Lower leg skin (tissue), 3 donors: ENCODE measurements at regions not wholly inside any gene's neighbourhood (a gene's known extent, or its start where the extent isn't known, plus 50 kb on each side); places are given as distances from the start of the nearest gene placed in this dataset.

ENCODE experiments used
- POLR2A ChIP-seq, 2 donors: fragments of 450-650 bp; IDR thresholded peaks; one replicate each; pipeline ENCODE4 v1.6.1; 2016 to 2017; ENCODE audit warnings: antibody characterized with exemption in 2 of 2, mild to moderate bottlenecking in 1 of 2, moderate library complexity in 1 of 2
- TF ChIP-seq, protein P1 (sequence below), 3 donors: fragments of 450-650 bp; IDR thresholded peaks; one replicate each; pipeline ENCODE4 v1.5.1; 2016; ENCODE audit warnings: antibody characterized with exemption in 3 of 3, mild to moderate bottlenecking in 3 of 3, moderate library complexity in 2 of 3

DNA sequence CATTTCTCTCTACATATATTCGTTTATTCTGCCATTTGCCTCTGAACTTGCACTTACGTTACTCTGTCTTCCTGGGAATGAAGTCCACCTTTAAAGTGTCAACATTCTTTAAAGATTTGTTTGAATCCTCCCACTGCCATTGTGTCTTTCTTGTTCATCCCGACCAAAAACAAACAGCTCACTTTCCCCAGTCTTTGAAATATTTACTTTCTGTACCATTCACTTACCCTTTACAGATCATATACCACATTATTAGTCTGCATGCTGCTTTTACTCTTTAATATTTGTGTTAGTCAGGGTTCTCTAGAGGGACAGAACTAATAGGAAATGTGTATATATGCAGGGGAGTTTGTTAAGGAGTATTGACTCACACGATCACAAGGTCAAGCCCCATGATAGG is 176.6 kb upstream of the STARD13 start:
- TF ChIP-seq, protein P1, sequence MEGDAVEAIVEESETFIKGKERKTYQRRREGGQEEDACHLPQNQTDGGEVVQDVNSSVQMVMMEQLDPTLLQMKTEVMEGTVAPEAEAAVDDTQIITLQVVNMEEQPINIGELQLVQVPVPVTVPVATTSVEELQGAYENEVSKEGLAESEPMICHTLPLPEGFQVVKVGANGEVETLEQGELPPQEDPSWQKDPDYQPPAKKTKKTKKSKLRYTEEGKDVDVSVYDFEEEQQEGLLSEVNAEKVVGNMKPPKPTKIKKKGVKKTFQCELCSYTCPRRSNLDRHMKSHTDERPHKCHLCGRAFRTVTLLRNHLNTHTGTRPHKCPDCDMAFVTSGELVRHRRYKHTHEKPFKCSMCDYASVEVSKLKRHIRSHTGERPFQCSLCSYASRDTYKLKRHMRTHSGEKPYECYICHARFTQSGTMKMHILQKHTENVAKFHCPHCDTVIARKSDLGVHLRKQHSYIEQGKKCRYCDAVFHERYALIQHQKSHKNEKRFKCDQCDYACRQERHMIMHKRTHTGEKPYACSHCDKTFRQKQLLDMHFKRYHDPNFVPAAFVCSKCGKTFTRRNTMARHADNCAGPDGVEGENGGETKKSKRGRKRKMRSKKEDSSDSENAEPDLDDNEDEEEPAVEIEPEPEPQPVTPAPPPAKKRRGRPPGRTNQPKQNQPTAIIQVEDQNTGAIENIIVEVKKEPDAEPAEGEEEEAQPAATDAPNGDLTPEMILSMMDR (IDR thresholded peaks at IDR 0.05) = no peak
- no peak for TF ChIP-seq POLR2A (IDR thresholded peaks at IDR 0.05)
